NCI-H524 (cell line): ENCODE measurements at regions not wholly inside any gene's neighbourhood (a gene's known extent, or its start where the extent isn't known, plus 50 kb on each side); places are given as distances from the start of the nearest gene placed in this dataset.

Experiments
- DNase-seq, 2 experiments: peaks; one replicate each; lab custom pipeline; 2025; lab: John Stamatoyannopoulos, UW

GRCh38 chr12:4134448-4135263 is 138.9 kb upstream of the CCND2 start:
- DNase-seq = no peak

DNA sequence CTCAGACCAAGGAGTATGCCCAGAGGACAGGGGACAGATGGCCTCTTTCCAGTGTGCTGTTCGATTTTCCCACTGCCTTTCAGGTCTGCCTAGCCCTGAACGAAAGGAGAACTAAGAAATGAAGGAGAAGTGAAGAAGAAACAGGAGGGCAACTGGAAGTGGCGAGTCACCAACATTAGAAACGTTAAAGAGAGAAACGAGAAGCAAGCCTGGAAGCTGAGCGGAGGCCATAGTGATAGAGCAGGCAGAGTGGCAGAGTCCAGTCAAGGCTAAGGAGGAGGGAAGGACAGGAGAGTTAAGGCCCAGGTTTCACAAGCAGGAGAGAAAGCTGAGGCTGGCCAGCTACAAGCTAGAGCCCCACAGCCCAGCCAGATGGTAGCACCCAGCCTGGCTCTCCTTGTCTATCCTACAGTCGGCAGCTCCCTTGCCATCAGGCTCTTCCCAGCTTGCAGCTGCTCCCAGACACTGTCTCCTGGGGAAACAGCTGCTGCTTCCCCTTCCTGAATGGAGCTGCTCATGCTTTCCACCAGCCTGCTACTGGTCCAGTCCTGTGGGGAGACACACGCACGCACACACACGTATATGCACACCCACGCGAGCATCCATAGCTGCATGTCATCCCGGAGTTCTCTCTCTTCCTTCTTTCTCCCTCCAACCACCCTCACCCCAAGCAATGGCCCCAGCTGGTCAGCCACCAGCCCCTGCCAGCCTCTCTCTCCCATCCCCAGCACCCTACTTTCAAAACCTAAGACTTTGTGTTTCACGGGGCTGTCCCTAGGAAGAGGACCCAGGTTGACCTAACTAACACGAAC is 139.7 kb upstream of the CCND2 start:
- peak; percentile 34 to 79 for DNase-seq

DNA sequence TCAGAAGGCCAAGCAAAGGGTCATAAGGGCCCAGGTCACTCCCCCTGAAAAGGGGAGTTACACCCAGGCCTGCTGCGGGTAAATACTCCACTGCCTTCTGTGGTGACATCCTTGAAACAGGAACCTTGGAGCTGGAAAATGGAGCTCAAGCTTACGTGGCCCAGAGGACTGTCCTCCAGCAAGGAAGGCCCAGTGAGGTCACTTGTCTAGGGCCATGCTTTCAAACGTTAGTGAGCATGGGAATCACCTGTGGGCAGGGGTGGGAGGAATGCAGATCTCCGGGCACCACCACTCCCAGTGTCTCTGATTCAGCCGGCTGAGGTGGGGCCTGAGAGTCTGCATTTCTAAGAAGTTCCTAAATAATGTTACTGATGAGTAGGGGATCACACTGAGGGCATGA is 140.5 kb upstream of the CCND2 start:
- DNase-seq = no peak

DNA sequence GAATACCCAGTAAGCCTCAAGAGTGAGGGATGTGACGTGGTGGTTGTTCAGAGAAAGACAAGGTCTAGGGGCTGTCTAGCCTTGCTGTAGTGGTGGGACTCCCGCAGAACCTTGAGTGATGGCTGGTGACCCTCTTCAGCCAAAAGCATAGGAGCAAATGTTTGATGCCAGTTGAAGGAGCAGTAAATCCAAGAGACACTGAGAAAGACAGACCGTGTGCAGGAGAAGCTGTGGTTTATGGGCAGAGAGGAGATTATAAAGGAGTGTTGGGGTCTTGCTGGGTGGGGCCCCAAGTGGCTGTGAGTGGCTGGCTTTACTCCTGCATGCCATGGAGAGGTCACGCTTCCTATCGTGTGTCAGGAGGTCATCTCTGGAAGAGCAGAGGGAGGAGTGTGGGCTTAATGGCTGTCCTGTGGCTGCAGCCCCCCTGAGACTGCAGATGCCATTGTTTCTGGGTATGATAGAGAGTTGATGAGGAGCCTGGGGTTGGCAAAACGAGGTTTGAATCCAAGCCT is 152.0 kb upstream of the CCND2 start:
- DNase-seq = no peak

DNA sequence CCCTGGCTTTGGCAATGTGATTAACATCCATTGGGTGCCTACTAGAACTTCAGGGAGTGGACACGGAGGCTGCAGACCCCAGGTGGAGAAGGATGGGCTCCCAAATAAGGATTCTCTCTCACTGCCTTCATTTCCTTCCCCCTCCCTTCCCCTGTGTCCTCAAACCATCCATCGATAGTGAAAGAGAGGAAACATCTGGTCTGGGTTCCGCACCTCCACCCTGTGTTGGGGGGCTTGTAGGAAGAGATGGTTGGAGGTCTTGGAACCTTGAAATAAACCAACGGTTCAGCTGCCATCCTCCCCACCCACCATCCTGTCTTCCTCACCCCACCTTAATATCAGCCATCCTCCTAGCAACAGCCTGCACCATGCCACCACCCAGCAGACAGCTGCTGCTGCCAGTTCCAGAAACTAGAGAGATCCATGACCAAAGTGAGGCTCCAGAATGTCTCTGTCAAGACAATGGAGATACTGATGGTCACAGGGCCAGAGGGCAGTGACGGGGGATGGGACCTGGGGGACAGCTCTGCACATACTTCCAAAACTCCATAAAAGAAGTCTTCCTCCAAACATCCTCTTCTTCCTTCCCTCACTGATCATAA is 153.1 kb upstream of the CCND2 start:
- no peak for DNase-seq

GRCh38 chr12:4119157-4119761 is 154.3 kb upstream of the CCND2 start:
- no peak for DNase-seq

- no peak for DNase-seq
Observed at GRCh38 chr12:4118601-4119156, 154.9 kb upstream of the CCND2 start.

- DNase-seq = no peak
Observed at GRCh38 chr12:4118017-4118510, 155.5 kb upstream of the CCND2 start.

- DNase-seq = no peak
Observed at GRCh38 chr12:4117386-4118016, 156.1 kb upstream of the CCND2 start.

DNA sequence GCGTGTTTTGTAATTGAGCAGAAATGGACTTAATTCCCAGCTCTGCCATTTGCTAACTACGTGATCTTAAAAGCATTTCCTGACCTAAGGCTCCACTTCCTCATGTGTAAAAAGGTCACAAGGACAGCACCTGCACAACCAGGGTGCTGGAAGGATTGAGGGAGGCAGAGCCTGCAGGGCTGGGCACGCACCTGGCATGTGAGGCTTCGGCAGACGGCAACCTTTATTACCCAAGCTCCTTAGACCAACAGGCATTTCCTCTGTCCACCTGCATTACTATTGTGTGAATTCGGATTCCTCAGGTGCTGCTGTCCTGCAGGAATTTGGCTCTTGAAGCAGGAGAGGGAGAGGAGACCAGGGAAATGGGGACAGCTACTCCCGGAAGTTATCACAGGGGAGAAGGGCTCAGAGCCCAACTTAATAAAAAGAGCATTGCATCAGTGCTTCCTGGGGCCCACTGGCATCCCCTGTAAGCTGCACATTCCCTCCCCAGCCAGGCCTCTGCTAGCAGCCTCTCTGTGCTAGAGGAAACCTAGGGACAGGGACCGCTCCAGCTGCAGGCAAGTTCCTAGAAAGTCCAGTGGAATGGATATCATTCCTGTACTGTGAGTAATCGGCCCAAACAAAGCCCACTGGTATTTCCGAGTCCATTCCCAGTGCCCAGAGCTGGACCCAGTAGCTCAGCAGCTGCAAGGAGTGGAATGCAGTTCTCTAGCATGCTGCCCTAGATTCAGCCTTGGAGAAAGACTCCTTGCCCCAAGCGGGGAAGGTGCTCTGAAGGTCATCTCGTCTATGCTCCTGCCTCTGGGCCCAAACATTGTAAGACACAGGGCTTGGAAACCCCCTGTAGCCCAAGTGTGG is 157.1 kb upstream of the CCND2 start:
- DNase-seq = no peak

DNA sequence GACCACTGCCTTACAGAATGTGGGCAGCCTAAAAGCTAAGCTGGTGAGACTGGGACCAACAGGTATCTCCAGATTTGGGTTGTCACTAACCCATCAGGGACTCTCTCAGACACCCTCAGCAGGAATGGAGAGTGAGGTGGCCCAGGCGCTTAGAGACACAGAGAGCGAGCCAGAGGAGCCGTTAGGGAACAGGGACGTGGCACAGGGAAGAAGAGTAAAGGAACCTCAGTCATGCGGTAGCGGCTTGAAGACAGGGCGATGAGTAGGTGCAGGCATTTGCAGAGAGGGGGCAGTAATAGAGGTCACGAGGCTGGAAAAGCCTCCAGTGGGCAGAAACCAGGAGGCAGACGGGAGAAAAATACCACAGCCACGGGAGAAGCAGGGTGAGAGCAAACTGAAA is 158.0 kb upstream of the CCND2 start:
- no peak for DNase-seq

GRCh38 chr12:4114986-4115385 is 158.6 kb upstream of the CCND2 start:
- no peak for DNase-seq

DNA sequence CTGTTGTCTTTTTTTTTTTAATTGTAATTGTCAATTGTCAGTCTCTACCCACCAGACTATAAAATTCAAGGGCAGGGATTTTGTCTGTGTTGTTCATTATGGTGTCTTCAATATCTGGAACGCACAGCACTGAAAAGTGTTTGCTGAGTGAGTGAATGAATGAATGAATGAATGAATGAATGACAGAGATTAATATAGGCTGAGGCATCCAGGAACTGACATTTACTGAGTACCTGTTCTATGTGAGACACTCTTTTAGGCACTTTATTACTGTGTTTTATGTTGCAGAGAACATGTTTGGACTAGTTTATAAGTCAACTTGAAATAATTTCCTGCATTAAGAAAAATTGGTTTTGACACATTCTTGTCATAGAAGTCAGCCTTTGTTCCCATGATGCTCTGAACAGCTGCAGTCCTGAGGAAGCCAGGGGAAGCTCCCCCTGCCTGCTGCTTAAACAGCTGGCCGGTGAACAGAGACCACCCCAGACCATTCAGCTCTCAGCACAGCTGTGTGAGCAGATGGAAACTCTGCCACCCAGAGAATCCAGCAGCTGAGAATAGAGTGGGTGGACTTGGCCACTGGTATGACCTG is 160.7 kb upstream of the CCND2 start:
- no peak for DNase-seq

DNA sequence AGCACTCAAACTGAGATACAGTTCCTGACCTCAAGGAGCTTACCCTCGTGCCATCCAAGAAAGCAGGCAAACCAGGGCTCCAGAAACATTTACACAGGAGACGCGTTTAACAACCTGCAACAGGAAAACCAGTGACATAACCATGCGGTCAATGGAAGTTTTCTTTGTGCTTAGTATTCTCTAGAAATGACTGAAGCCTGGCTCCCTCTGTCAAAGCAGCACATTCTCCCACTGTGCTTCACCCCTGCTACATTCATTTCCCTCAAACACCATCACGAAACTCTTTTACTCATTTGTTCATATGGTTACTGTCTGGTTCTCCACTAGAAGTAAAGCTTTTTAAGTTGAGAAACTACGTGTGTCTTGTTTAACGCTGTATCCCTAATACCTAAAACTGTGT is 161.3 kb upstream of the CCND2 start:
- DNase-seq = no peak

GRCh38 chr12:4111010-4111409 is 162.6 kb upstream of the CCND2 start:
- no peak for DNase-seq

DNA sequence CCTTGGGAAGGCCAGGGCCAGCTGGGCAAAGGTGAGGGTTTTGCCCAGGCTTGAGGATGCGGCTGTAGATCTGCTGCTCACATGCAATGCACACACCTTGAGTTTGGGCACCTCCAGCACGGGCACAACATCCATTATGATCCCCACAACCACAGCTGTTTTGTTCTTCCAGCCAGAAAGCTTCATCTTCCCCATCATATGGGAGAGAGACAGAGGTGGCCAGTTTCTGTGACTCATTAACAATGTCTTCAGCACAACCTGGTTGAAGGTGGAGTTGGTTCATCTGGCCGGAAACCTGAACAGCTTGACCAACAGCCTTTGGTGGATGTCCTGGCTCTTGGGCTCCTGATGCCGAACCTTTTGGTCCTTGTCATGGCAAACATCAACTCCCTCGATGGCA is 163.7 kb upstream of the CCND2 start:
- DNase-seq = no peak

- no peak for DNase-seq
Observed at GRCh38 chr12:4108803-4109345, 164.7 kb upstream of the CCND2 start.

- DNase-seq = no peak
Observed at GRCh38 chr12:4107911-4108697, 165.5 kb upstream of the CCND2 start.

GRCh38 chr12:4107436-4107878 is 166.1 kb upstream of the CCND2 start:
- peak; percentile 3 to 57 for DNase-seq
